A172 (cell line): ENCODE measurements at regions not wholly inside any gene's neighbourhood (a gene's known extent, or its start where the extent isn't known, plus 50 kb on each side); places are given as distances from the start of the nearest gene placed in this dataset.
"Not testable (repeated sequence)": the region's sequence is repeated elsewhere in the genome, so short reads cannot be mapped to it uniquely, and the experiment has no call there.

Experiments
- DNase-seq: peaks from one replicate; pipeline ENCODE4 v3.0.0-alpha.2; 2015; ENCODE audit warnings: low spot score

DNA sequence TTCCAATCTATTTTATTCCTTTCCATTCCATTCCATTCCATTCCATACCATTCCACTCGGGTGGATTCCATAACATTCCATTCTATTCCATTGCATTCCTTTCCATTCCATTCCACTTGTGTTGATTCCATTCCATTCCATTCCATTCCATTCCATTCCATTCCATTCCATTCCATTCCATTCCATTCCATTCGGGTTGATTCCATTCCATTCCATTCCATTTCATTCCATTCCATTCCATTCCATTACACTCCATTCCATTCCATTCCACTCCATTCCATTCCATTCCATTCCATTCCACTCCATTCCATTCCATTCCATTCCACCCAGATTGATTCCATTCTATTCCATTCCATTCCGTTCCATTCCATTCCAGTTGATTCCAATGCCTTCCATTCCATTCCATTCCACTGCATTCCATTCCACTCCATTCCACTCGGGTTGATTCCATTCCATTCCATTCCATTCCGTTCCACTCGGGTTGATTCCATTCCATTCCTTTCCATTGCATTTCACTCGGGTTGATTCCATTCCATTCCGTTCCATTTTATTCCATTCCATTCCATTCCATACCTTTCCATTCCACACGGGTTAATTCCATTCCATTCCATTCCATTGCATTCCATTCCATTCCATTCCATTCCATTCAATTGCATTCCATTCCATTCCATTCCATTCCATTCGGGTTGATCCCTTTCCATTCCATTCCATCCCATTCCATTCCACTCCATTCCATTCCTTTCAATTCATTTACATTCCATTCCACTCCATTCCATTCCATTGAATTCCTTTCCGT, 168.4 kb downstream of the CWH43 start:
- peak; percentile 57 for DNase-seq

DNA sequence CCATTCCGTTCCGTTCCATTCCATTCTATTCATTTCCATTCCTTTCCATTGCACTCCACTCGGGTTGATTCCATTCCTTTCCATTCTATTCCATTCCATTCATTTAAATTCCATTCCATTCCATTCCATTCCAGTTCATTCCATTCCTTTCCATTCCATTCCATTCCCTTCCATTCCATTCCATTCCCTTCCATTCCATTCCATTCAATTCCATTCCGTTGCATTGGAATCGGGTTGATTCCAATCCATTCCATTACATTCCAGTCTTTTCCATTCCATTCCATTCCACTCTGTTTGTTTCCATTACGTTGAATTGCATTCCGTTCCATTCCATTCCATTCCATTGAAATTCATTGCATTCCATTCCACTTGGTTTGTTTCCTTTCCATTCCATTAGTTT, 169.2 kb downstream of the CWH43 start:
- DNase-seq, result not testable (repeated sequence)

DNA sequence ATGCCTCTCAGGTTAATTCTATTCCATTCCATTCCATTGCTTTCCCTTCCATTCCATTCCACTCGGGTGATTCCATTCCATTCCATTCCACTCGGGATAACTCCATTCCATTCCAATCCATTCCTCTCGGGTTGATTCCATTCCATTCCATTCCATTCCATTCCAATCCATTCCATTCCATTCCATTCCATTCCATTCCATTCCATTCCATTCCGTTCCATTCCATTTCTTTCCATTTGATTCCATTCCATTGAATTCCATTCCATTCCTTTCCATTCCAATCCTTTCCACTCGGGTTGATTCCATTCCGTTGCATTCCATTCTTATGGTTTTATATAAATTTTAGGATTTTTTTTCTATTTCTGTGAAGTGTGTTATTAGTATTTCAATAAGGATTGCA, 170.2 kb downstream of the CWH43 start:
- not testable (repeated sequence) for DNase-seq

DNA sequence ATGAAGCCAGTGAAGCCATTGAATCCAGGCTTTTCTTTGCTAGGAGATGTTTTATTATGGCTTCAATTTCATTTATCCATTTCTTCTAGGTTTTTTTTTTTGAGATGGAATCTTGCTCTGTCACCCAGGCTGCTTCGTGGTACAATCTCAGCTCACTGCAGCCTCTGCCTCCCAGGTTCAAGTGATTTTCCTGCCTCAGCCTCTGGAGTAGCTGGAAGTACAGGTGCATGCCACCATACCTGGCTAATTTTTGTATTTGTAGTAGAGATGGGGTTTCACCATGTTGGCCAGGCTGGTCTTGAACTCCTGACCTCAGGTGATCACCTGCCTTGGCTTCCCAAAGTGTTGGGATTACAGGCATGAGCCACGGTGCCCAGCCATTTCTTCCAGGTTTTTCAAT, 171.6 kb downstream of the CWH43 start:
- not testable (repeated sequence) for DNase-seq

DNA sequence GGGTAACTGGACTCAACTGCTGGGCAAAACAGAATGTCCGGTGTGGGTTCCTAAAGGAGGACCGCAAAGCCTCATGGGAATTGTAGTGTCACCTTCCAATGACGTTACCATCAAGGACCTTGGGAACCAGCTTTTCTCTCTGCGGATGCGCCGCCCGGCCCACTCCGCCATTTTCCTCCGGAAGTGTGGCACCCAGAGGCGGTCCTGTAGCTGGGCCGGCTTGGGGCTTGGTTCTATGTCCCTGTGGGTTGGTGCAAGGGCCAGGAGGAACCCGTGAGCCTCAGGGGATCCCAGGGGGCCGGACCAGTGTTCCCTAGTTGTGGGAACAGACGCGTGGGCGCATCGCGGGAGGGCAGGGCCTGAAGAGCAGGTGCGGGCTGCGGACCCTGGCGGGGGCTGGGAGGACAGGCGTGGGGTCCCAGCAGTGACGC, 175.1 kb downstream of the CWH43 start:
- peak; percentile 37 for DNase-seq

DNA sequence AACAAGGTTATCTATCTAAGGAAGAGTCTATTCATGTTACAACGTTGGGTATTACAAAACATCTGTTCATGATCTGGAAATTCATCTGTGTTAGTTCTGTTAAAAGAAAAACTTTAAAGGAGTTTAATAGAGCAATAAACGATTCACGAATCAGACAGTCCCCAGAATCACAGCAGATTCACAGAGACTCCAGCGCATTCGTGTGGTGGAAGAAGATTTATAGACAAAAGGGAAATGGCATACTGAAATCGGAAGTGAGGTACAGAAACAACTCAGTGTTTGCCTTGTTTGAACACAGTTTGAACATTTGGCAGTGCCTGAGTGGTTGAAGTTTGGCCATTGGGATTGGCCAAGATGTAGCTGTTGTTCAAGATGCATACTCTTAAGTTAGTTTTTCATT, 178.8 kb downstream of the CWH43 start:
- not testable (repeated sequence) for DNase-seq

DNA sequence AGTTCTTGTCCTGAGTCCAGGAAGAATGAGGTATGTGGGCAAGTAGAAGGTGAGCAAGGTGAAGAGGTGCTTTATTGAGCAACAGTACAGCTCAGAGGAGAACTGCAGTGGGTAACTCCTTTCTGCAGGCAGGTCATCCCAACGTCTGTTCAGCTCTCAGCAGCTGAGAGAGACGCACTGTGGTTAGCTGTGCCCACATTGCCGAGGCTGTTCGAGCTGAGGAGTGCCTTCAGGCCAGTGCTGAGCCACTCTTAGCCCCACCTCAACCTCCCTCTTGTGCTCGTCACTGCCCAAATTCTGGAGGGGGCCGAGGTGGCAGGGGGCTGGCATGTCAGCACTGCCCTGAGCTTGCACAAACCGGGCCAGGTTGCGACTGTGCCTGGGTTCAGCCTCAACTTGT, 191.8 kb downstream of the CWH43 start:
- not testable (repeated sequence) for DNase-seq

DNA sequence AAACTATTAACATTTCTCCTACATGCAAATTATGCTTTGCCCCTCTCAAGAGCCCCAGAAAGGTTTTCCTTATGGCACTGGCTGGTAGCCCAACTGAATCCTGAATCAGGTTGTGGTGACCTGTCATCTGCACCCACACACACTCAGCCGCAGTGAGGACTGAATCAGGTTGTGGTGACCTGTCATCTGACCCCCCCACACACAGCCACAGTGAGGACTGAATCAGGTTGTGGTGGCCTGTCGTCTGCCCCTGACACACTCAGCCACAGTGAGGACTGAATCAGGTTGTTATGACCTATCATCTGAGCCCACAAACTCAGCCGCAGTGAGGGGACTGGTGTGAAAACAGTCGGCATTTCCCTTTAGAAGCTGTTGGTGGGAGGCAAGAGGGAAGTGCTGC, 195.0 kb downstream of the CWH43 start:
- not testable (repeated sequence) for DNase-seq

DNA sequence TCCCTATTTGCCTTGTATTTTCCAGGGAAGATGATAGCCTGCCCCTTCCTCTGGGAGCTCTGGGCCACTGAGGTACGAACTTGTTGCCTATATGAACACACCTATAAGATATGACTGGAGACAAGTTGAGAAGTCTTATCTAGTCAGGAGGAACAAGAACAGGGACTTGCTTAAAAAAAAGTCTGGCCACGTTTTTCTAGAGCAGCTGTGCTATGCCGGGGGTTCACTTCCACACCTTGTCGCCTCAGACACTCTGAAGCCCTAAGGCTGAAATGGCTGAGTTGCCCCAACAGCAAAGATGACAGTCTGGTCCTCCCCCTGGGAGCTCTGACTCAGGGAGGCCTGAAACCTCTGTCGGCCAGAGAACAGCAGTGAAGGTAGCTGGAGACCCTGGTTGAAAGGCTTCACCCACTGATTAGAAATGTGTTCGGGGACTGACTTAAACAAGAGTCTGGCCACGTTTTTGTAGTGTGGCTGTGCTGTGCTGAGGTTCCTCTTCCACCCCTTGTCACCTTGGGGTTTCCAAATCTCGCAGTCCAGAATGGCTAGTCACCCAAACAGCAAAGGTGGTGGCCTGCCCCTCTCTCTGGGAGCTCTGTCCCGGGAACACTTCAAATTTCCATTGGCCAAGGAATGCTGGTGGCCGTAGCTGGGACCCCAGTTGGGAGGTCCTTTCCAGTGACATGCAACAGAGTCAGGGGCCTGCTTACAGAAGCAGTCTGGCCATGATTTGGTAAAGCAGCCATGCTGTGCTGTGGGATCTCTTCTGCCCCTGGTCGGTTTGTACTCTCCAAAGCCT, 225.5 kb downstream of the CWH43 start:
- DNase-seq, result not testable (repeated sequence)

DNA sequence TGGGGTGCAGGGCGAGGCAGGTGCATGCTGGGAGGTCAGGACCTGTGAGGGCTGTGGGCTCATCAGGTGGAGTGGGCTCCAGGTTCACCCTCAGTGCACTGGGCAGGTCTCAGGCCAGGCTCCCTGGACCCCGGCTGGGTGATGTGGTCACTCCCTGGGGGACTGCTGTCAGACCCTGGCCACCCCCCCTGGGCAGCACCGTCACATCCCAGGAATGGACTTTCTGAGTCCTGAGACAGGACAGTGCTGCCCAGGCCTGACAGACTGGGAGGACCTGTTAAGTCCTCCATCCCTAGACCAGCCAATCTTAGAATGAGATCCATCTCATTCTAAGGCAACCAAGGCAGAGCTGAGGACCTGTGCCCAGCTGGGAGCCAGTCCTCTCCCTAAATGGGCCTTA, 227.2 kb downstream of the CWH43 start:
- not testable (repeated sequence) for DNase-seq

DNA sequence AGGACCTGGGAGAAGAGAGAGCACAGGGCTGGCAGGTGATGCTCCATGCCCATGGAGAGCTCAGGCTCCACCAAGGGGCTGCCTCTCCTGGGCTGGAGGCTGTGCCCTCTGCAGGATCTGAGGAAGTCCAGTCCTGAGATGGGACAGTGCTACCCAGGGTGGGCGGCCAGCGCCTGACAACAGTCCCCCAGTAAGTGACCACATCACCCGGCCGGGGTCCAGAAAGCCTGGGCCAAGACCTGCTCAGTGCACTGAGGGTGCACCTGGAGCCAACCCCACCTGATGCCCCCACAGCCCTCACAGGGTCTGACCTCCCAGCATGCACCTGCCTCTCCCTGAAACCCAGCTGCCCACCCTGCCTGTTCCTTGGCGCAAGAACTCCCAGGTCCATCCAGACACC, 227.7 kb downstream of the CWH43 start:
- not testable (repeated sequence) for DNase-seq

DNA sequence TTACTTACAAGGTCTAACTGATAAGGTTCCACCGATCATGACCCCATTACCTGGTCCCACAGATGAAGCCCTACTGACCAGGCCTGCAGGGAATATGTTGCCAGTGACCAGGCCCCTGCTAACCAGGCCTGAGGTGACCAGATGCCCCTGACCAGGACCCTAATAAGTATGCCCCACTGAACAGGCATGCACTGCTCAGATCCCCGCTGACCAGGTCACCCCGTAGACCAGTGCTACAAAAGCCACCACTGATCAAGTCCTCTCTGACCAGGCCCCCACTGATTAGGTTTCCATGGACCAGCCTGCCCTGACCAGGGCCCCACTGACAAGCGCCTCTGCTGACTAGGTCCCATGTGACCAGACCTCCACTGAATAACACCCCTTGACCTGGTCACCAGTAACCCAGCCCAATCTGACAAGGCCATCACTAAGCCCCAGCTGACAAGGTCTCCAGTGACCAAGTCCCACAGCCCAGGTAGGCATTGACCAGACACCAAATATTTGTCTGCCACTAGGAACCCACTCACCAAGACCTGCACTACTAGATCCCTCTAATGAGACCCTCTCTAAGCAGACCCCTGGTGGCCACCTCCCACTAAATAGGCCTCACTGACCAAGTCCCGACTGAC, 228.5 kb downstream of the CWH43 start:
- not testable (repeated sequence) for DNase-seq

DNA sequence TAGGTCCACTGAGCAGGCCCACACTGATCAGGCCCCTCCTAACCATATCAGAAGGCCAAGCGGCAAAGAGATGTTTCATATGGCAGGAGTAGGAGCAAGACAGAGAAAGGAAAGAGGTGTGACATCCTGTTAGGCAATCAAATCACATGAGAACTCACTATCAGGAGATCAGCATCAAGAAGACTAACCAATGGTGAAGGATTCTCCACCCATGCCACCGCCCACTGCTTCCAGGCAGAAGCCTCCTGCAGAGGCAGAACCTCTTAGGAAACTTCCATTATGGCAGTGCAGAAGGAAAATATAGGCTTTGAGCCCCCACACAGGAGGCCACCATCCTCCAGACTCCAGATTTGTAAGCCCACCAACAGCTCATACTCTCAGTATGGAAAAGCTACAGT, 229.0 kb downstream of the CWH43 start:
- not testable (repeated sequence) for DNase-seq

DNA sequence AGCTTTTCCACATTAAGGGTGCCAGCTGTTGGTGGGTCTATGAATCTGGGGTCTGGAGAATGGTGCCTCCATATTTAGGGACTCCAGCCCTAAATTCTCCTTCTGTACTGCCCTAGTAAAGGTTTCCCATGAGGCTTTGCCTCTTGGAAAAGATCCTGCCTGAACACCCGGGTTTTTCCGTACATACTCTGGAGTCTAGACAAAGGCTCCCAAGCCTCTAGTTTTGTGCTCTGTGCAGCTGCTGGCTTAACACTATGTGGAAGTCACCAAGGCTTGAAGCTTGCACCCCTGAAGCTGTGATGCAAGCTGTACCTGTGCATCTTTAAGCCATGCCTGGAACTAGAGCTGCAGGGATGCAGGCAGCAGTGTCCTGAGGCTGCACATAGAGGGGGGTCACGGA, 230.5 kb downstream of the CWH43 start:
- DNase-seq, result not testable (repeated sequence)

DNA sequence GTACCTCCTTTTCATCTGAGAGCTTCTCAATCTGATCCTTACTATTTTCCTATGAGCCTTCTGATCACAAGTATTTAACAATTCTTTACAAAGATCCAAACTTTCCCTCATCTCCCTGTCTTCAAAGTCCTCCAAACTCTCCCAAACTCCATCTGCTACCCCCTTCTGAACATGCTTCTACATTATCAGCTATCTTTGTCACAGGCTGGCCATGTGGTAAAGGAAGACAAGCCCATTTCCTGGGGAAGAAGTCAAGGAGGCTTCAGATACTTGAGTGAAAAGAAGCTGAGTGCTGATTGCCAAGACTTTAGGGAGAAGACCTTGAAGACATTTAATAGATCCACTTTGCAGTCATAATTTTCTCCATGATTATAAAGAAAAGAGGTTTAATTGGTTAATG, 231.4 kb downstream of the CWH43 start:
- DNase-seq, result no peak

DNA sequence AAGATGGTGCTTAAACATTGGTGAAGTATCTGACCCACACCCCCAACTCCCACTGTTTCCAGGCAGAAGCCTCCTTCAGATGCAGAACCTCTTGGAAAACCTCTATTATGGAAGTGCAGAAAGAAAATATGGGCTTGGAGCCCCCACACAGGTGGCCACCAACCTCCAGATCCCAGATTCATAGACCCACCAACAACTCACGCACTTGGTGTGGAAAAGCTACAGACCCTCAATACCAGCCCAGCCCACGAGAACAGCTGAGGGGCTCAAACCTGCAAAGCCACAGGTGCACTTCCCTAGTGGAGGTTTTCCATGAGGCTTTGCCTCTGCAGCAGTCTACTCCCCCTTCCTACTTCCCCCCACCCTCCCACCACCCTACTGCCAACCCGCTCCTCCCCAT, 232.0 kb downstream of the CWH43 start:
- DNase-seq, result not testable (repeated sequence)

DNA sequence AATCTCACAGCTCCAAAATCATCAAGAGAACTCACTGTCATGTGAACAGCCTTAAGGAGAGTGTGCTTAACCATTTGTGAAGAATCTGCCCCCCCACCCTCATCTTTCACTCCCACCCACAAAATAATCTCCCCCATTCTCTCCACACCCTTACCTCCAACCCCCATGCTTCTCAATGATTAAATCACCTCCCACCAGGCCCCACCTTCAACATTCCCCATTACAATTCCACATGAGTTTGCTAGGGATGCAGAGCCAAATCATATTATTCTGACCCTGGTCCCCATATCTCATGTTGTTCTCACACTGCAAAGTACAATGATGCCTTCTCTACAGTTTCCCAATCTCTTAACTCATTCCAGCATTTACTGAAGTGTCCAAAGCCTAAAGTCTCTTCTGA, 232.9 kb downstream of the CWH43 start:
- DNase-seq, result not testable (repeated sequence)

DNA sequence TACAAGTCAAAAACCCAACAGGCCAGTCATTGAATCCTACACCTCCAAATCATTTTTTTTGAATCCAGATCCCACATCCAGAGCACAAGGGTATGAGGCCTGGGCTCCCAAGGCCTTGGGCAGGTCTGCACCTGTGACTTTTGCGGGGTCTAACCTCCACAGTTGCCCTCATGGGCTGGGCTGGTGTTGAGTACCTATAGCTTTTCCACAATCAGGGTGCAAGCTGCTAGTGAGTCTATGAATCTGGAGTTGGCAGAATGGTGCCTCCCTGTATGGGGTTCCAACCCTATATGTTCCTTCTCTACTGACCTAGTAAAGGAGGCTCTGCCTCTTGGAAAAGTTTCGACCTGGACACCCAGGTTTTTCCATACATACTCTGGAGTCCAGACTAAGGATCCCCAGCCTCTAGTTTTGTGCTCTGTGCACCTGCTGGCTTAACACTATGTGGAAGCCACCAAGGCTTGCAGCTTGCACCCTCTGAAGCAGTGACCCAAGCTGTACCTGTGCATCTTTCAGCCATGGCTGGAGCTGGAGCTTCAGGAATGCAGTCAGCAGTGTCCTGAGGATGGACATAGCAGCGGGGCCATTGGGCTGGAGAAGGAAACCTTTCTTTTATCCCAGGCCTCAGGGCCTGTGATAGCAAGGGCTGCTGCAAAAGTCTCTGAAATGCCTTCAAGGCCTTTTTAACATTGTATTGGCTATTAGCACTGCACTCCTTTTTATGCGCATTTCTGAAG, 233.6 kb downstream of the CWH43 start:
- DNase-seq, result not testable (repeated sequence)

DNA sequence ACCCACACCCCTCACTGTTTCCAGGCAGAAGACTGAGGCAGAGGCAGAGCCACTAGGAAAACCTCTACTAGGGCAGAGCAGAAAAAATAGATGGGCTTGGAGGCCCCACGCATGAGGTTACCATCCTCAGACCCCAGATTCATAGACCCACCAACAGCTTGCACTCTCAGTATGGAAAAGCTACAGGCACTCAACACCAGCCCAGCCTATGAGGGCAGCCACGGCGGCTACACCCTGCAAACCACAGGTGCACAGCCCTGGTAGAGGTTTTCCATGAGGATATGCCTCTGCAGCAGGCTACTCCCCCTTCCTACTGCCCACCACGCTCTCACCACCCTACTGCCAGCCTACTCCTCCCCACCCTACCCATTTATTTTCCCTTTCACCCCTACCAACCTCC, 235.1 kb downstream of the CWH43 start:
- no peak for DNase-seq

DNA sequence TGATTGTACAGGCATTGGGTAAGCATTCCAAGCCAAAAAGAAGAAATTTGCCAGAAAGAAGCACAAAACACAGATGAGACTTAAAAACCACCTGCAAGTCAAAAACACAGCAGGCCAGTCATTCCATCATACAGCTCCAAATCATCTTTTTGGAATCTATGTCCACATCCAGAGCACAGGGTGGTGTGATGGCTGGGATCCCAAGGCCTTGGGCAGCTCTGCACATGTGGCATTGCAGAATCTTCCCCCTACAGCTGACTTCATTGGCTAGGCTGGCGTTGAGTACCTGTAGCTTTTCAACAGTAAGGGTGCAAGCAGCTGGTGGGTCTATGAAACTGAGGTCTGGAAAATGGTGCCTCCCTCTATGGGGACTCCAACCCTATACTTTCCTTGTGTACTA, 236.7 kb downstream of the CWH43 start:
- DNase-seq, result not testable (repeated sequence)

DNA sequence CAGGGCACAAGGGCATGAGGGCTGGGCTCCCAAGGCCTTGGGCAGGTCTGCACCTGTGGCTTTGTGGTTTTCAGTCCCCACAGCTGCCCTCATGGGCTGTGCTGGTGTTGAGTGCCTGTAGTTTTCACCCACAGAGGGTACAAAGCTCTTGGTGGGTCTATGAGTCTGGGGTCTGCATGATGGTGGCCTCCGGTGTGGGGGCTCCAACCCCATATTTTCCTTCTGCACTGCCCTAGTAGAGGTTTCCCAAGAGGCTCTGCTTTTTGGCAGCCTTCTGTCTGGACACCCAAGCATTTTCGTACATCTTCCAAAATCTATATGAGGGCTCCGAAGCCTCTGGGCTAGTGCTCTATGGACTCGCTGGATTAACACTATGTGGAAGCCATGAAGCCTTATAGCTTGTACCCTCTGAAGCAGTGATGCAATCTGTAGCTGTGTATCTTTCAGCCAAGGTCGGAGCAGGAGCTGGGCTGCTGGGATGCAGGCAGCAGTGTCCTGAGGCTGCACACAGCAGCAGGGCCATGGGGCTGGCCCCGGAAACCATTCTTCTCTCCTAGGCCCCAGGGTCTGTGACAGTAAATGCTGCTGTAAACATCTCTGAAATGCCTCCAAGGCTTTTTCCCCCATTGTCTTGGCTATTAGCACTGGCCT, 240.3 kb downstream of the CWH43 start:
- not testable (repeated sequence) for DNase-seq
